T-helper 1 cell (primary cell): ENCODE measurements at regions not wholly inside any gene's neighbourhood (a gene's known extent, or its start where the extent isn't known, plus 50 kb on each side); places are given as distances from the start of the nearest gene placed in this dataset.
"Not testable (repeated sequence)": the region's sequence is repeated elsewhere in the genome, so short reads cannot be mapped to it uniquely, and the experiment has no call there.

Experiments used
- DNase-seq, 5 donors: peaks; one replicate each; pipeline ENCODE4 v3.0.0-alpha.2; 2012 to 2020

DNA sequence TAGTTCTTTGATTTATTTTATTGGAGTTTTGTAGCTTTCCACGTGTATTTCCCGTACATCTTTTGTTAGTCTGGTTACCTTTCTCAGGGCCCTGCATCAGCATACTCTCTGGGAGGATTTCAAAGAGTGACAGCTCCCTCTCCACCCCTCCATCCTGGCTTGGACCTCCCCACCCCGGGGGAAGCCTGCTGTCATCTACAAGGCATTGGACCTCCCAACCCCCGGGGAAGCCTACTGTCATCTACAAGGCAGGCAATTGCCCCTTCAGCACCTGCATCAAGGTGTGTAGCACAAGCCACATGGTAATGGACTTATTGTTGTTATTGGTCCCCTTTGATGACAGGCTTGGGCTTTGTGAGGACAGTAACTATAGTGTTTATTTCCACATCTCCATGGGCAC is 390.1 kb downstream of the TCERG1L start:
- DNase-seq, result no peak

DNA sequence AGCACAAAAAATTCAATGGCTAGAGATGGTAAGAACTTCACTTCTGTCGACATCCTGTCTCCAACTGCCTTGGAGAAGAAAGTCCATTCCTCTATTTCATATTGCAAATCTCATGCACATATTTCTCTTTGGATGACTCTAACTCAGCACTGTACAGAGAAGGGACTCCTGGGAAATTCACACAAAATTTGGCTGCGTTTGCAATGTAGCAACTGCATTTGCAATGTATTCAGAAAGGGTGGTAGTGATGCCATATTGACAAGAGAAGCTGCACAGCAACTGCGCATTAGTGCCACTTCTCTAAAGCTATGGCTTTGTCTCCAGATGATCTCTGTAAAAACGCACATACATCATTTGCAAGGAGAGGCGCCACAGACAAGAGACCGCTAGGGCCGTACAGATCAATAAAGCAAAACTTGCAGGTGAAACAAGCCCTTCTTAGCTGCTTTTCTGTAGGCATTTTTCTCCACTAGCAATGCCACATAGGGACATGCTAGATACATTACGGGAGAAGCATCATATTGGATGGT is 389.5 kb downstream of the TCERG1L start:
- DNase-seq, result no peak

DNA sequence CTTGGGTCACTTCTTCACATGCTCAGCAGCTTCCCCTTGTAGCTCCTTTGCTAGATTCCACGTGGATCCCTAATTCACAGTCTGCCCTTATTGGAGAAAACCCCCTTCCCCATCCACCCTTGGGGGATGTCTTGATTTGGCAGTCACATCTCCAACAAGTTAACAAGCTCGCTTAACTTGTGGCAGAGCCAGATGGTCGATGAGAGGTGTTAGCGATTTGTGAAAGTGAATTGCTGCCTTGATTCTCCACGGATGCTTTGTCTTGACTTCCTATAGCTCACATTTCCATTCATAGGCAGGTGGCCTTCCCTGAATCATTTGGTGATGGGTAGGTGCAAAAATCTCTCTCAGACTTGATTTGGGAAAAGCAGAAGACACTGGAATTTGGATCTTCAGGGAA is 387.9 kb downstream of the TCERG1L start:
- DNase-seq, result no peak

DNA sequence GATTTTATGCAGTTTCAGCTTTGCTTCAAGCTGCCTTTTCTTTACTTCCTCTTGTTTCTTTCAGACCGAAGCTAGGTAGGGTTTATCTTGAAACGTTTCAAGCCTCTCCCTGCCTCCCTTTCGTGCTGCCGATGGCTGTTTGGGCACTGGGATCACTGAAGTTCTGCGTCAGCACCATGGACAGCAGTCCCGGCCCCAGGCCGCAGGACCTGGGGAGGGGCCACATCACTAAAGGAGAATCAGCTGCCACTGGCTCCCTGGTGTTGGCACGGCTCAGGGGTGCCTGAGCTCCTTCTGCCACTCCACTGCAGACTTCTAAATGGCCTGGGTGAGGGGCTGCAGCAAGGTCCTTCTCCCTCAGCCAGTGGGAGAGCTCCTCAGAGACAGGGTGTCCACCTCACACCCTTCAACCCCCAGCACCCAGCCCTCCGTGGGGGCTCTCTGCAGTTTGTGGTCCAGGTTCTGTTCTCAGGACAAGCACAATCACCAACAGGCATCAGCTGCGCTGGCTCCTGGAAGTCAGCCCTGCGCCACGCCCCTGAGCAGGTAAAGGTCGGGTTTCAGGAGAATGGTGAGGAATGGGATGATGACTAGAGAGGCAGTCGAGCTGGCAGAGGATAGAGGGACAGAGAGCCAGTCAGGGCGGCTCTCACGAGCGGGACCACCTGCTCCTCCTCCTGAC is 387.2 kb downstream of the TCERG1L start:
- DNase-seq, result no peak

DNA sequence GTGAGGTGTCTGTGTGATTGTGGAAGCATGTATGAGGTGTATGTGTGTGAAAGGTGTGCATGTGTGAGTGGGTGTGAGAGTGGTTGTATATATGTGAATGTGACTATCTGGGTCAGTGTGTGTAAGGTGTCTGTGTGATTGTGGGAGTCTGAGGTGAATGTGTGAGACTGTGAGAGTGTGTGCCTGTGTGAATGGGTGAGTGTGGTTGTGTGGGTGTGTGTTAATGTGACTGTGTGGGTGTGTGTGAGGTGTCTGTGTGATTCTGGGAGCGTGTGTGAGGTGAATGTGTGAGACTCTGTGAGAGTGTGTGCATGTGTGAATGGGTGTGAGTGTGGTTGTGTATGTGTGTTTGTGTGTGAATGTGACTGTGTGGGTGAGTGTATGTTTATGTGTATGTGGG is 385.1 kb downstream of the TCERG1L start:
- DNase-seq, result no peak

DNA sequence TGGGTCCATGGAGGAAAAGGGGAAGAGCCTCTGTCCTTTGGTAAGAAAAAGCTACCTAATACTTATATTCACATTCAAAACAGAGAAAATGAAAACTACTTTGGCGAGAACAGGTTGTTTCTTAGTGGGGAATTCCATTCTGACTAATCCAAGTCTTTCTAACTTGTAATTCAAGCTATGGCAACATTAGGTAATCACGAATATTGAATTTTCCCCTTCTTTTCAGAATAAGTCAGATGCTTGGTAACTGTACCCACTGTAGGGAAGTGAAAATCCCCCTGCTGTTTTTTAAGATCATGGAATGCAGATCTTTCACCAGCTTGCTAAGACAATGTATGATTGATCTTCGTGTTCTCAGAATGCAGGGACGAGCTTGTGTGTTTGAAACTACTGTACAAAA is 384.4 kb downstream of the TCERG1L start:
- DNase-seq, result no peak

DNA sequence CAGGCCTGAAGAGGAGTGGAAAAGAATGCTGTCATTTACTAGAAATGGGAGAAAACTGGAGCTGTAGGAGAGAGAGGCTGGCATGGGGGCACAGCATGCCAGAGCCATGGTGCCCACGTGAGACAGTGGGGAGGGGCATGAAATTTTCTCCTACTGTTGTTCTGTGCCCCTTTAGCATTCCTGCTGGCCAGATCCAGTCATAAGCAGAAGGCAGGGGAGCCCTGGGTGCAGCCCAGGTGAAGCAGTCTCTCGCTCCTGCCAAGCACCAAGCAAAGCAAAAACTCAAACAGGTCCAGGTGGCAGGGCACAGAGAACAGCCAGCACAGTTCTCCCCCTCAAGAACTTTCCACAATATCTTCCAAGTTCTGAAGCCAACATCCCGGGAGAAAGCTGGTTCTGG is 383.2 kb downstream of the TCERG1L start:
- no peak for DNase-seq

DNA sequence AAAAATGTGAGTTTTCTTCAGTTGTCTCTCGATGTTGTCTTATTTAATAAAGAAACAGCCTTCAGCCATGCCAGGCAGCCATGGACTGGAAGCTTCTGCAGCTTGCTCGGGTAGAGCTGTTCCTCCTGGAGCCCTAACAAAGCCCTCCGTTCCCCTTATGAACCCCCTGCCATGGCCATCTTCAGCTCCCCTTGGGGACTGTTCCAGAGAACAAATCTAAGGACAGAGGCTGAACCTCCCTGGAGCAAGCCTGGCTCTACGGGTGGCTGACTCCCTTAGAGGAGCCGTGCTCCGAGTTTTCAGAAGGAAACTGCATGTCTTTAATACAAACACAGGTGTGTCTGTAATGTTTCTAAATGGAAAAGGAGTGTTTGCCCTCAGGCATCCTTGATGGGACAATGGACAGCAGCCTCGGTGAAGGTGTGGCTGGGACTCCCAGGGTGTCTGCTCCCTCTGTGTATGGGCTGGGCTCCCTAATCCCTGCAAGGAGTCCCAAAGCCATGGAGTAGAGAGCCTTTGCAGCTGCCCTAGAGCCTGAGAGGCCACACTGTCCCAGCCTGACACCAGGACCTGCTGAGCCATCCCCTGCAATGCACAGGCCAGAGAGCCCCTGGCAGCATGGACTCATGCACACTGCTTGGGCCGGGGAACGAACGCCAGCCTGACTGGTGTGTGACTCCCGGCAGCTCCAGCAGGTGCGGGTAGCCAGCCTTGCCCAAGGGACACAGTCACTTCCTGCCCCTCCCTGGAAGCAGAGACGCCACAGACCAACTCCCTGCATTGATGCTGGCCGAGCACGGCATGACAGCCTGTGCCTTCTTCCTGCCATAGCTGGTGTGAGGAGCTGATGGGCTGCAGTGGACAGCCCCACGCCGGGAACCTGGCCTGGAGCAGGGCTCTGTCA is 381.8 kb downstream of the TCERG1L start:
- DNase-seq, result no peak

DNA sequence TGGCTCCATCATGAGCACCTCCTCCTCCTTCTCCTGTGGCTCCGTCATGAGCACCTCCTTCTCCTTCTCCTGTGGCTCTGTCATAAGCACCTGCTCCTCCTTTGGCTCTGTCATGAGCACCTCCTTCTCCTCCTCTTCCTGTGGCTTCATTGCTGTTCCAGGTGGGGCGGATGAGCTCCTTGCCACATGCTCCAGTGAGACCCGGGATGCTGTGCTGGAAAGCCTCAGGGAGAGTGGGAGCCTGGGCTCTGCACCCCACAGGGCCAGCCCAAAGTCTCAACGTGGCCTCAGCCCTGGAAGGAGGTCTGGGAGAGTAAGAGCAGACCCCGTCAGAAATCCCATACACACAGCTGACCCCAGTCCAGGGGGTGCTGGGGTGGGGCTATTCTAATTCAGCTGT is 380.7 kb downstream of the TCERG1L start:
- DNase-seq, result no peak

DNA sequence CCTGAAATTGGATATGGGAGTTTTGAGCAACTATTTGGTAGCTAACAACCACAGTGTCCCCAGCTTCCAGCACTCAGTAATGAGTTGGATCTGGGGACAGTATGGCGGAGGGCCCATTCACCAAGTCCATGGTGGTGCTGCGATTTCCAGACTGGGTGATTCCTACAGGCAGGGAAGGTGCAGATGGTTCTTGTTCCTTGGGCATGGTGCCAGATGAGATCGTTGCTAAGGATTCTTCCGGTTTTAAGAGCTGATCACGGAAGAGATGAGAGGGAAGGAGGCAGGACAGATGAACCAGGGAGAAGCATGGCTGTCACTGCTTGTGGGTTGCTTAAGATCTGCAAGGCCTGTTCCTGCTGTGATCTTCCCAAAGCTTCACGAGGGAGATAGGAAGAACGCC is 380.3 kb downstream of the TCERG1L start:
- no peak for DNase-seq

DNA sequence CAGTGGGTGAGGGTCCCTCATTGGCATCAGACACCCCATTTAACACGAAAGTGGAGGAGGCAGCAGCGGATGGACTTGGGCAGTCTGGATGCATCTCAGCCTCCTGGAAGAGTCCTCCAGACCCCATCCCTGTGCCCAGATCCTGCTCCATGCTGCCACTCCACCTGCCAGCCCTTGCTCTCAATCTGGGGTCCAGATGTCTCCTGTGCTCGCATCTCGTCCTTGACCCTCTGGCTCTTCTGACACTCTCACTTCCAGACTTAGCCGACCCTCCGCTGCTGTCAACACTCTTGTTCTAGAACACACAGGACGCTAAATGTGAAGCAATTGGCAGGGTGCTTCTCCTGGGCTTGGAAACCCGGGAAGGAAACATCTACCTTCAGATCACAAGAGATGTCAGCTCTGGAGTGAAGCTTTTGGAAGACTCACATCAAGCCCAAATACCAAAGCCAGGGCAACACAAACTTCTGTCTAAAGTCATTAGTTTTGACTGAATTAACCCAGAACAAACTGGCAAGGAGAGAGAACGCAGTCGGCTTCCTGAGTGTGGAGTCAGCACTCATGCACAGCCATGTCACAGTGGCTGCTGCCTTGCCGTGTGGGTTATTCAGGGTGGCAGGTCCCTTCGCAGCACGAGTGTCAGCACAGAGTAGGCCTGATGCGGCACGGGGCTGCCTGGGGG is 379.1 kb downstream of the TCERG1L start:
- DNase-seq, result no peak

DNA sequence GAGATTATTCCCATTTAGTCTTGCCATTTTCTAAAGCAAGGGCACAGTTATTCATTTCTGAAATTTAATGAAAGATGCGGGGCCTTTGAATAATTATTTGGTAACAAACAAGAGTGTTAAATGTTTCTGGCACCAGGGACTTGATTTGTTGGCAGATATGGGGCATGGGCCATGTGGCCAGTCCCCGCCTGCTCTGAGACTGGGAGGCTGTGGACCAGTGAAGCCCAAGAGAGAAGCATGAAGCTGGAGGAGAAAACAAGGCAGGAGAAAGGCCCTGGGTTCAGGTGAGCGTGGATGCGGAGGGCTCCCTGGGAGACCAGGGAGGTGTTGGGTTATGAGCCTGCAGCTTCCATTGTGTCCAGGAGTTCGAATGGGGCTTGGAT is 378.5 kb downstream of the TCERG1L start:
- DNase-seq, result no peak

DNA sequence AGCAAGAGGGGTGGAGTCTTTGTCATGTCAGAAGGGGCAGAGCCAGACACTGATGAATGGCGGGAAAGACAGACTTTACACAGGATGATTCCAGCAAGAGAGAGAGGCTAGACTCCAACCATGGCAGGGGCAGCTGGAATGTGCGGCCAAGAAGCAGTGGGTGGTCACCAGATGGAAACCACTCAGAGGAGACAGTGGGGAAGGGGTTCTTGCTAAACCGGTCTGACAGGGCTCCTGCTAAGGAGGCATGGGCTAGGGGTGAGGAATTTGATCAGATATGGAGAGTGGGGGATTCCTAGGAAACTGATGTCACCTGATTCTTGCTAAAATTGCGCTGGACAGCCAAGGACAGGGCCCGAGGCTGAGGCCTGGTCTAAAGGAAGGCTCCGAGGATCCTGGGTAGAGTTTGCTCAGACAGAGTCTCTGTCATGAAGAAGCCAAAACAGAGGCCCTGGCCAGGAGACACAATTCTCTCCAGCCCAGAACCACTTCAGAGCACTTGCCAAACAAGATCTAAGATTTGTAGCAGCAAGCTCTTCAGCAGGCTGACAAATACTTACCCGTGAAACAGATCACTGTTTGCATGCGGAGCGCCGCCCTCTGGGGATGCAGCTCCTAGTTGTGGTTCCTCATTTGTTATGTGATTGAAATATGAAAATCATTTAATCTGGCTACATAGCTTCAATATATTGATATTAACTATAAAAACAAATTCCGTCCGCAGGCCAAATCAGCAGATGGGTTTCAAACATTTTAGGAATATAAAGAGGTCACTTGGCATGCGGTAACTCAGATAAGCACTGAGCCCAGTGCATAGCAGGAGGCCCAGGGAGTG is 377.0 kb downstream of the TCERG1L start:
- no peak for DNase-seq

DNA sequence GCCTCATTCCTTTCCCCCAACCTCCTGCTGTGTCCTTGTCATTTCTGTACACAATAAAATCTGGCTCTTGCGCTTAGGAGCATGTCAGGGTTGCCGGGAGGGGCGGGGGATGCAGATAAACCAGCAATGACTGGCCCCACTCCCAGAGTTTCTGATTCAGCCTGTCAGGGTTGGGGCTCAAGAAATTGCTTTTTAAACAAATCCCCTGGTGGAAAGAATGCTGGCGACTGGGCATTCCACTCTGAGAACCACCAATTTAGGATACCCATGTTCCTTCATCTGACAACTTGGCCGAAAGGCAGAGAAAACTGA is 376.4 kb downstream of the TCERG1L start:
- DNase-seq, result no peak

DNA sequence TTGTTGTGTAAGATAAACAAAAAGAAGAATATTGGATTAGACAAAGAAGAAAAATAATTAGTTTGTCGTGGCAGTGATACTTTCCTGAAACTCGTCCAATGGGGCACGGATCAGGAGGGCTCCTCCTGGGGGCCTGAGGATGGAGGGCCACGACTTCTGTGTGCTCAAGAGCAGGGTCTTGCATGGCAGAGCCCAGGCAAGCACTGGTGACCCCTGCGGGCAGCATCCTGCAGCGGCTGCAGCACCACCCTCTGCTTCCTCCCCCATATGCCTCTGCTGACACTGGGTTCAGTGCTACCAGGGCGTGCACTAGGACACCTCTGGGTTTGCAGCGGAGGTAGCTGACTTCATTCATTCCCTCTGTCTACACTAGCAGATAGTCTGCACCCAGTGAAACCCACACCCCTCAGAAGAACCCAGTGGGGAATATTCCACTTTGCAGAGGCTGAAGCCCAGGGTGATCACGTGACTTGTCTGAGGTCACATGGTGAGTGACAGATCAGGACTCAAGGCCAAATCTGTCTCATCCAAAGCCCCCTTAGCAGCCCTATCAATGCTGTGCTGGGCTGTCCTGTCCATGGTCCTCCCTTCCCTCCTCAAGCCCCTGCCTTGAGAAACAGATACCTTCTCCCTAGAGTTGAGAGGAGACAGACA is 375.5 kb downstream of the TCERG1L start:
- no peak for DNase-seq

DNA sequence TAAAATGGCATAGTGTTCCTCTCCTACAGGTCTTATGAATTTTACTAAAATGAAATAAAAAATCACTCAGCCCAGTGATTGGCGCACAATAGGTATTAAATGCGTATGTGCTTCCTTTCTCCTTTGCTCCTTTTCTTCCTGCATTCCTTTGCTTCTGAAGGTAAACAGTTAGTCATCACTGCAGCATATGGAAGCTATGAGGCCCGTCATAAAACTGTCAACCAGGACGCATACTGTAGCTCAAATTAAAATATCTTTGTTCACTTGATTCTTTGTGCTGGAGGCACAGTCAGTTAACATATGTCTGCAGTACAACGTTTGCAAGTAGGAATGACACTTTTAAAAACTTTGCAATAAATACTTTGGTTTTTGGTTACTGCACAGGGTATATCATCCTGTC is 374.7 kb downstream of the TCERG1L start:
- DNase-seq, result no peak

DNA sequence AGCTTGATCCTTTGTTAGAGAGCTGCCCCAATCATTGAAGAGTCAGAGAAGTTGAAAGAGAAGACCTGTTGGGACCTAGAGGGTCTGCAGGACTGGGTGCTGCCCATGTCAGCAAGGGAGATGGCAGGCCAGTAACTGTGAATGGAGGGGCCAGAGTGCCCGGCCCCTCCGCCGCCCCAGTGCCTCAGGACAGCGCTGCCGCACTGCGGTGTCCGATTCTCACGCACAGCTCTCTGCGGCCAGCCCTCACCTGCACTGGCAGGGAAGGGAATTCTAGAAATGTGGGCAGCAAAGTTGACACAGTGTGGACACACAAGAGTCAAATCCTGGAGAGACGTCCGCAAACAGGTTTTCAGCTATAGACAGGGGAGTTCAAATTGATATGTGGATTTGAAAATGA is 373.5 kb downstream of the TCERG1L start:
- DNase-seq, result no peak

DNA sequence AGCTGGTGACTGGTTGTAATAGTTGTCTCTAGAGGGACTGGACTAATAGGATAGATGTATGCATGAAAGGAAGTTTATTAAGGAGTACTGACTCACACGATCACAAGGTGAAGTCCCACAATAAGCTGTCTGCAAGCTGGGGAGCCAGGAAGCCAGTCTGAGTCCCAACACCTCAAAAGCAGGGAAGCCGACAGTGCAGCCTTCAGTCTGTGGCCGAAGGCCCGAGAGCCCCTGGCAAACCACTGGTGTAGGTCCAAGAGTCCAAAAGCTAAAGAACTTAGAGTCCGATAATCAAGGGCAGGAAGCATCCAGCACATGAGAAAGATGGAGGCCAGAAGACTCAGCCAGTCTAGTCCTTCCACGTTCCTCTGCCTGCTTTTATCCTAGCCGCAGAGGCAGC is 372.6 kb downstream of the TCERG1L start:
- not testable (repeated sequence) for DNase-seq

DNA sequence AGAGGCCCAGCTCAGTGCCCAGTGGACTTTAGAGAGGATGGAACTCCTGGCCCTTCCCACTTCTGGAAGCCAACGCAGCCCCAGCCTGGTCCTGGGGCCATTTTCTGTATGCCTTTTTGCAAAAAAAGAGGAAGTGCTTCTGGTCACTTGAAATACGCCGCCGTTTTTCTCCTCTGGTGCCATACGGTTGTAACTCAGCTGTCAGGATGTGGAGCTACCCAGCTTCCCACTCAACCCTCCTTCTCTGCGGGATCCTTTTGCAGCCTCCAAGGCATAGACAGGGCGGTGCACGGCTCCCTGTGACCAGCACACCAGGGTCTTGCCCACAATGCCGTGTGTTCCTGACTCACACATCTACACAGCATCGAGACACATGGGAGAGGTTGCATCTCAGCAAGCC is 369.6 kb downstream of the TCERG1L start:
- DNase-seq, result no peak

DNA sequence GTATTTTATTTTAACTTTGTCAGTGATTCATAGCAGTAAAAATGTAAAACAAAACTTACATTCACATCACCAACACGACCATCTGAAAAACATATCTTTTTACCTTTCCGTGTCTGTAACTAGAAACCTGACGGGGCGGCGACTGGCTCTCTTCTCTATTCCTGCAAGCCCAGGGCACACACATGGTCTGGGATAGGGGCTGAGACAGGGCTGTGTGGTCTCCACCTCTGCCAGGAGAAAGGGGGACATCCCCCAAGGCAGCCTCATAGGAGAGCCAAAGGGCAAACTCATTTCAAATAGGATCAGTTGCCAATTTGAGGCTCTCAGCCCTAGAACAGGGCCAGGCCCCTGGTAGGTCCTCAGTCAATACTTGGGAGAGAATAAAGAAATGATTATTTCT is 359.4 kb downstream of the TCERG1L start:
- no peak for DNase-seq

DNA sequence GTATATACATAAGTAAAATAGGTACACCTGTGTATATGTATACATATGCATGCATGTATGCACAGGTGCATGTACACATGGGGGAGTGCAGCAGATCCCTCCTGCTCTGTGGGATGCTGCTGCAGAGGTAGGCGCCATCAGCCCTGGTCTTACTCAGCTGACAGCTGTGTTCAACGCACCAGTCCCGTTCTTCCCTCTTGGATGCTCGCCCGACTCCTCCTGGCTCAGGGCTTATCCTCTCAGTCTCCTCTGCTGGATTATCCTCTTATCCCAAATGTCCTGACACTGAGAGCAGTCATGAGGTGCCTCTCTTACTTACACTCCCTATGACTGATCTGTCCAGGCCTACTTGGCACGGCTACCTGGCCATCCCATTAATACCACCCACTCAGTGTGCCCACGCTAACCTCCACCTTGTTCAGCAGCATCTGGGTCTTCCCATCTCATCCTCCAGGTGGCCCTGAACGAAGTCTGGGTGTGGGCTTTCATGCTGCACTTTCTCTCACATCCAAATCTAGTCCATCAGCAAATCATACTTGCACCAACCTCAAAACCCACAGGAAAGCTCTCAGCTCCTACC is 357.1 kb downstream of the TCERG1L start:
- no peak for DNase-seq

DNA sequence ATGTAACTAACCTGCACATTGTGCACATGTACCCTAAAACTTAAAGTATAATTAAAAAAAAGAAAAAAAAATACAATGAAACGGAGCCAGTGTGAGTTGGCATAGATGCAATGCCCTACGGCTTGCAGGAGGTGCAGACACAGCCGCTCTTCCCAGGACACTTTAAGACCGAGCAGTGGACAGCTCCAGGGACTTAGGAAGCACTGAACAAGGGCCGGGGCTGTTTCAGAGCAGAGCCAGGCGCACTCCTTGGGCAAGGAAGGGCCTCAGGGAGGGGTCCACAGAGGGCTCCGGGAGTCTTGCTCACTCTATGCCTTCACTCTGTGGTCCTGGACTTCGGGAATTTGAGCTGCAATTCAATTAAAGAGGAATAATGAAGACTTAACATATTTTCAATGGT is 355.3 kb downstream of the TCERG1L start:
- no peak for DNase-seq
